T-helper 9 cell (primary cell): ENCODE measurements at regions not wholly inside any gene's neighbourhood (a gene's known extent, or its start where the extent isn't known, plus 50 kb on each side); places are given as distances from the start of the nearest gene placed in this dataset.
"Not testable (repeated sequence)": the region's sequence is repeated elsewhere in the genome, so short reads cannot be mapped to it uniquely, and the experiment has no call there.

Source experiments
- DNase-seq: peaks from one replicate; pipeline ENCODE4 v3.0.0-alpha.2; 2020

GRCh38 chr14:106663805-106664410 lies 1137.5 kb downstream of the TMEM121 start:
- peak; percentile 47 for DNase-seq

GRCh38 chr14:106665814-106666213 lies 1139.4 kb downstream of the TMEM121 start:
- no peak for DNase-seq

GRCh38 chr14:106666341-106666740 lies 1140.0 kb downstream of the TMEM121 start:
- DNase-seq = no peak

GRCh38 chr14:106670011-106670410 lies 1143.6 kb downstream of the TMEM121 start:
- no peak for DNase-seq

- not testable (repeated sequence) for DNase-seq
These were observed 1147.7 kb downstream of the TMEM121 start for GRCh38 chr14:106674093-106674492.

GRCh38 chr14:106674509-106675125 lies 1148.2 kb downstream of the TMEM121 start:
- DNase-seq = peak; percentile 50

GRCh38 chr14:106675716-106676115 lies 1149.3 kb downstream of the TMEM121 start:
- not testable (repeated sequence) for DNase-seq

GRCh38 chr14:106679776-106680175 lies 1153.4 kb downstream of the TMEM121 start:
- no peak for DNase-seq

GRCh38 chr14:106681161-106681560 lies 1154.8 kb downstream of the TMEM121 start:
- DNase-seq = no peak

GRCh38 chr14:106681568-106681967 lies 1155.2 kb downstream of the TMEM121 start:
- no peak for DNase-seq

- no peak for DNase-seq
These were observed 1157.2 kb downstream of the TMEM121 start for GRCh38 chr14:106683631-106684030.

- no peak for DNase-seq
These were observed 1160.2 kb downstream of the TMEM121 start for GRCh38 chr14:106686533-106686932.

- DNase-seq = no peak
These were observed 1164.0 kb downstream of the TMEM121 start for GRCh38 chr14:106690333-106690891.

- DNase-seq = peak; percentile 43
These were observed 1165.4 kb downstream of the TMEM121 start for GRCh38 chr14:106691601-106692291.

- DNase-seq = peak; percentile 53
These were observed 1168.4 kb downstream of the TMEM121 start for GRCh38 chr14:106694638-106695393.

GRCh38 chr14:106698620-106699267 lies 1172.4 kb downstream of the TMEM121 start:
- peak; percentile 29 for DNase-seq

GRCh38 chr14:106703651-106704050 lies 1177.3 kb downstream of the TMEM121 start:
- DNase-seq = not testable (repeated sequence)

GRCh38 chr14:106706488-106706887 lies 1180.1 kb downstream of the TMEM121 start:
- DNase-seq = not testable (repeated sequence)

GRCh38 chr14:106710187-106710586 lies 1183.8 kb downstream of the TMEM121 start:
- DNase-seq = not testable (repeated sequence)

- DNase-seq = not testable (repeated sequence)
These were observed 1186.1 kb downstream of the TMEM121 start for GRCh38 chr14:106712513-106712912.

- DNase-seq = not testable (repeated sequence)
These were observed 1188.4 kb downstream of the TMEM121 start for GRCh38 chr14:106714446-106715428.
